SK-N-SH treated with all-trans-retinoic acid at 6 μM for 48 hours (cell line): ENCODE measurements at regions not wholly inside any gene's neighbourhood (a gene's known extent, or its start where the extent isn't known, plus 50 kb on each side); places are given as distances from the start of the nearest gene placed in this dataset.

Experiments
- ATAC-seq: fragments of 200-7000 bp; cut with Tn5 transposase; 3 replicates; pipeline ENCODE4 v1.9.1; 2020; ENCODE audit warnings: mild to moderate bottlenecking, moderate library complexity
- ARNTL ChIP-seq: fragments of 450-650 bp; formaldehyde crosslinking; IDR thresholded peaks from 2 replicates; pipeline ENCODE4 v1.5.0; 2020; ENCODE audit warnings: low read depth, mild to moderate bottlenecking, moderate library complexity, borderline replicate concordance
- BACH2 ChIP-seq: fragments of 250-450 bp; sonication (Bioruptor Pico); IDR thresholded peaks from 2 replicates; pipeline ENCODE4 v1.9.0; 2021; ENCODE audit warnings: mild to moderate bottlenecking, borderline replicate concordance
- ESRRG ChIP-seq: fragments of 250-450 bp; sonication (Bioruptor Pico); IDR thresholded peaks from 2 replicates; pipeline ENCODE4 v1.6.1; 2021; ENCODE audit warnings: mild to moderate bottlenecking
- GLIS3 ChIP-seq: fragments of 250-450 bp; sonication (Bioruptor Pico); IDR thresholded peaks from 2 replicates; pipeline ENCODE4 v1.5.0; 2020; ENCODE audit warnings: mild to moderate bottlenecking, moderate library complexity
- ISL1 ChIP-seq: fragments of 250-450 bp; sonication (Bioruptor Pico); IDR thresholded peaks from 2 replicates; pipeline ENCODE4 v2.1.2; 2022; ENCODE audit warnings: mild to moderate bottlenecking, moderate library complexity
- PPARA ChIP-seq: fragments of 250-450 bp; sonication (Bioruptor Pico); IDR thresholded peaks from 2 replicates; pipeline ENCODE4 v1.5.0; 2020; ENCODE audit warnings: mild to moderate bottlenecking, borderline replicate concordance
- RARB ChIP-seq: fragments of 250-450 bp; sonication (Bioruptor Pico); IDR thresholded peaks from 2 replicates; pipeline ENCODE4 v1.8.0; 2021; ENCODE audit warnings: mild to moderate bottlenecking, moderate library complexity
- TCF4 ChIP-seq: fragments of 250-450 bp; sonication (Bioruptor Pico); IDR thresholded peaks from 2 replicates; pipeline ENCODE4 v1.8.0; 2021; ENCODE audit warnings: mild to moderate bottlenecking, moderate library complexity, borderline replicate concordance
- TOX ChIP-seq: fragments of 250-450 bp; sonication (Bioruptor Pico); IDR thresholded peaks from 2 replicates; pipeline ENCODE4 v1.8.0; 2021; ENCODE audit warnings: mild to moderate bottlenecking, moderate library complexity, borderline replicate concordance
- ZC3H10 ChIP-seq: fragments of 250-450 bp; sonication (Bioruptor Pico); IDR thresholded peaks from 2 replicates; pipeline ENCODE4 v1.5.1; 2021; ENCODE audit warnings: mild to moderate bottlenecking, moderate library complexity
- ZNF565 ChIP-seq: fragments of 450-650 bp; formaldehyde crosslinking; conservative IDR thresholded peaks from 2 replicates; pipeline ENCODE4 v1.5.0; 2020; ENCODE audit warnings: low read depth, mild to moderate bottlenecking, moderate library complexity
- ZNF70 ChIP-seq: fragments of 450-650 bp; formaldehyde crosslinking; IDR thresholded peaks from 2 replicates; pipeline ENCODE4 v1.5.0; 2020; ENCODE audit warnings: mild to moderate bottlenecking, moderate library complexity
- ZNF8 ChIP-seq: fragments of 450-650 bp; formaldehyde crosslinking; IDR thresholded peaks from 2 replicates; pipeline ENCODE4 v1.5.0; 2020; ENCODE audit warnings: mild to moderate bottlenecking, moderate library complexity
- TF ChIP-seq, protein P1 (sequence below): fragments of 250-450 bp; sonication (Bioruptor Pico); IDR thresholded peaks from 2 replicates; pipeline ENCODE4 v1.5.1; 2020; ENCODE audit warnings: low read depth, mild to moderate bottlenecking, moderate library complexity
- TF ChIP-seq, protein P2 (sequence below): fragments of 250-450 bp; sonication (Bioruptor Pico); IDR thresholded peaks from 2 replicates; pipeline ENCODE4 v1.8.0; 2020; ENCODE audit warnings: mild to moderate bottlenecking, moderate library complexity, borderline replicate concordance
- TF ChIP-seq, protein P3 (sequence below): fragments of 250-450 bp; sonication (Bioruptor Pico); IDR thresholded peaks from 2 replicates; pipeline ENCODE4 v1.8.0; 2021; ENCODE audit warnings: low read depth, mild to moderate bottlenecking, moderate library complexity, borderline replicate concordance
- TF ChIP-seq, protein P4 (sequence below): fragments of 250-450 bp; sonication (Bioruptor Pico); IDR thresholded peaks from 2 replicates; pipeline ENCODE4 v1.5.0; 2020; ENCODE audit warnings: mild to moderate bottlenecking, moderate library complexity
- TF ChIP-seq, protein P5 (sequence below): fragments of 250-450 bp; sonication (Bioruptor Pico); IDR thresholded peaks from 2 replicates; pipeline ENCODE4 v1.5.1; 2021; ENCODE audit warnings: mild to moderate bottlenecking, moderate library complexity

DNA sequence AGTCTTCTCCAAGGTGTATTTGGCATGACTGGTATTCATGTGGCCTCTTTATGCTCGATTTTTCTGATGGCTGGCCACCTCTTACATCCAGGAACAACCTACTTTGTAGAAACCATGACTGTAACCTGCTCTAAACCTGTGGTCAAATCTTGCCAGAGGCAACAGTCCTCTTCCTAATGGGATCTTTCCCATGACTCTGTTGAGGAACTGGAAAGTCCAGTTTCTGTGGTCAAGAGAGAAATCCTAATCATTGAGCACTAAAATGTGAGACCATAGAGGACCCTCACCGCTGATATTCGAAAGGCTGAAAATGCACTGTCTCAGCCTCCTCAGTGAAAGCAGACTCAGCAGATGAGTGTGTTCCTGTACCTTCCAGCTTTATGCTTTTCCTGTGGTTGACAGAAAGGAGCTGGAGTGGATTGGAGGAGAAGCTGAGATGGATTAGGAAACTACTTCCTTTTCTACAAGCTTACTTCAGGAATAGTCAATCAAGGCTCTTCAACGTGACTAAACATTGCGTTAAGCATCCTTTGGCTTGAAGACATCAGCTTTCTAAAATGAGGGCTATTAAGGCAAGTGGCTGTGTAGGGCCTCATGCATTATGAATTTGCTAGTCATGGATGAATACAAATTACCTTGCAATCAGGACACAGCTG is 69.7 kb upstream of the DAPK1 start:
- no peak for ATAC-seq
- TF ChIP-seq ZNF565 (CRISPR knock-in tag), result no peak
- no peak for TF ChIP-seq ZNF70 (CRISPR knock-in tag)
- TF ChIP-seq BACH2 (CRISPR knock-in tag), result no peak
- TF ChIP-seq TCF4 (CRISPR knock-in tag), result no peak
- TF ChIP-seq, protein P1, sequence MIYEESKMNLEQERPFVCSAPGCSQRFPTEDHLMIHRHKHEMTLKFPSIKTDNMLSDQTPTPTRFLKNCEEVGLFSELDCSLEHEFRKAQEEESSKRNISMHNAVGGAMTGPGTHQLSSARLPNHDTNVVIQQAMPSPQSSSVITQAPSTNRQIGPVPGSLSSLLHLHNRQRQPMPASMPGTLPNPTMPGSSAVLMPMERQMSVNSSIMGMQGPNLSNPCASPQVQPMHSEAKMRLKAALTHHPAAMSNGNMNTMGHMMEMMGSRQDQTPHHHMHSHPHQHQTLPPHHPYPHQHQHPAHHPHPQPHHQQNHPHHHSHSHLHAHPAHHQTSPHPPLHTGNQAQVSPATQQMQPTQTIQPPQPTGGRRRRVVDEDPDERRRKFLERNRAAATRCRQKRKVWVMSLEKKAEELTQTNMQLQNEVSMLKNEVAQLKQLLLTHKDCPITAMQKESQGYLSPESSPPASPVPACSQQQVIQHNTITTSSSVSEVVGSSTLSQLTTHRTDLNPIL (CRISPR knock-in tag), result no peak
- TF ChIP-seq, protein P2, sequence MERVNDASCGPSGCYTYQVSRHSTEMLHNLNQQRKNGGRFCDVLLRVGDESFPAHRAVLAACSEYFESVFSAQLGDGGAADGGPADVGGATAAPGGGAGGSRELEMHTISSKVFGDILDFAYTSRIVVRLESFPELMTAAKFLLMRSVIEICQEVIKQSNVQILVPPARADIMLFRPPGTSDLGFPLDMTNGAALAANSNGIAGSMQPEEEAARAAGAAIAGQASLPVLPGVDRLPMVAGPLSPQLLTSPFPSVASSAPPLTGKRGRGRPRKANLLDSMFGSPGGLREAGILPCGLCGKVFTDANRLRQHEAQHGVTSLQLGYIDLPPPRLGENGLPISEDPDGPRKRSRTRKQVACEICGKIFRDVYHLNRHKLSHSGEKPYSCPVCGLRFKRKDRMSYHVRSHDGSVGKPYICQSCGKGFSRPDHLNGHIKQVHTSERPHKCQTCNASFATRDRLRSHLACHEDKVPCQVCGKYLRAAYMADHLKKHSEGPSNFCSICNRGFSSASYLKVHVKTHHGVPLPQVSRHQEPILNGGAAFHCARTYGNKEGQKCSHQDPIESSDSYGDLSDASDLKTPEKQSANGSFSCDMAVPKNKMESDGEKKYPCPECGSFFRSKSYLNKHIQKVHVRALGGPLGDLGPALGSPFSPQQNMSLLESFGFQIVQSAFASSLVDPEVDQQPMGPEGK (CRISPR knock-in tag), result no peak
- TF ChIP-seq ZNF8 (CRISPR knock-in tag), result no peak
- TF ChIP-seq, protein P3, sequence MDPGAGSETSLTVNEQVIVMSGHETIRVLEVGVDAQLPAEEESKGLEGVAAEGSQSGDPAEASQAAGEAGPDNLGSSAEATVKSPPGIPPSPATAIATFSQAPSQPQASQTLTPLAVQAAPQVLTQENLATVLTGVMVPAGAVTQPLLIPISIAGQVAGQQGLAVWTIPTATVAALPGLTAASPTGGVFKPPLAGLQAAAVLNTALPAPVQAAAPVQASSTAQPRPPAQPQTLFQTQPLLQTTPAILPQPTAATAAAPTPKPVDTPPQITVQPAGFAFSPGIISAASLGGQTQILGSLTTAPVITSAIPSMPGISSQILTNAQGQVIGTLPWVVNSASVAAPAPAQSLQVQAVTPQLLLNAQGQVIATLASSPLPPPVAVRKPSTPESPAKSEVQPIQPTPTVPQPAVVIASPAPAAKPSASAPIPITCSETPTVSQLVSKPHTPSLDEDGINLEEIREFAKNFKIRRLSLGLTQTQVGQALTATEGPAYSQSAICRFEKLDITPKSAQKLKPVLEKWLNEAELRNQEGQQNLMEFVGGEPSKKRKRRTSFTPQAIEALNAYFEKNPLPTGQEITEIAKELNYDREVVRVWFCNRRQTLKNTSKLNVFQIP, result no peak
- TF ChIP-seq, all 23 proteins: peak for 0

DNA sequence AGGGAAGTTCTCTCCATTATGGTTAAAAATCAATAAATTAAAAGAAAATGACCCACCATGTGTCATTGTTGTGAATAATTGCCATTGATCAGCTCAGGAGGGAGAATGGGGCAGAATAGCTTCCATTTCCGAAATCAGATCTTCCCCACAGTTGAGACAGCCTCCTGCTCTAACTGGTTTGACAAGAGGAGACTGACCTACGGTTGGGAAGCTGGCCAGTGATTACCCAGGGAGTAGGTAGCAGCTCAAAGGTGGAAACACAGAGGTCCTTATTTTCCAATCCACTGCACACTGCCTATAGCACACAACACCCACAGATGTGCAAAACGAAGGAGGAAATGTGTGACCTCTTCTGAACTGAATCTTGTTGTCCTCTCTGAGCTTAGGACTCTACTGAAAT is 69.0 kb upstream of the DAPK1 start:
- no peak for ATAC-seq
- TF ChIP-seq, protein P3, result no peak
- TF ChIP-seq, protein P4, sequence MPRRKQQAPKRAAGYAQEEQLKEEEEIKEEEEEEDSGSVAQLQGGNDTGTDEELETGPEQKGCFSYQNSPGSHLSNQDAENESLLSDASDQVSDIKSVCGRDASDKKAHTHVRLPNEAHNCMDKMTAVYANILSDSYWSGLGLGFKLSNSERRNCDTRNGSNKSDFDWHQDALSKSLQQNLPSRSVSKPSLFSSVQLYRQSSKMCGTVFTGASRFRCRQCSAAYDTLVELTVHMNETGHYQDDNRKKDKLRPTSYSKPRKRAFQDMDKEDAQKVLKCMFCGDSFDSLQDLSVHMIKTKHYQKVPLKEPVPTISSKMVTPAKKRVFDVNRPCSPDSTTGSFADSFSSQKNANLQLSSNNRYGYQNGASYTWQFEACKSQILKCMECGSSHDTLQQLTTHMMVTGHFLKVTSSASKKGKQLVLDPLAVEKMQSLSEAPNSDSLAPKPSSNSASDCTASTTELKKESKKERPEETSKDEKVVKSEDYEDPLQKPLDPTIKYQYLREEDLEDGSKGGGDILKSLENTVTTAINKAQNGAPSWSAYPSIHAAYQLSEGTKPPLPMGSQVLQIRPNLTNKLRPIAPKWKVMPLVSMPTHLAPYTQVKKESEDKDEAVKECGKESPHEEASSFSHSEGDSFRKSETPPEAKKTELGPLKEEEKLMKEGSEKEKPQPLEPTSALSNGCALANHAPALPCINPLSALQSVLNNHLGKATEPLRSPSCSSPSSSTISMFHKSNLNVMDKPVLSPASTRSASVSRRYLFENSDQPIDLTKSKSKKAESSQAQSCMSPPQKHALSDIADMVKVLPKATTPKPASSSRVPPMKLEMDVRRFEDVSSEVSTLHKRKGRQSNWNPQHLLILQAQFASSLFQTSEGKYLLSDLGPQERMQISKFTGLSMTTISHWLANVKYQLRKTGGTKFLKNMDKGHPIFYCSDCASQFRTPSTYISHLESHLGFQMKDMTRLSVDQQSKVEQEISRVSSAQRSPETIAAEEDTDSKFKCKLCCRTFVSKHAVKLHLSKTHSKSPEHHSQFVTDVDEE (CRISPR knock-in tag), result no peak
- TF ChIP-seq TCF4 (CRISPR knock-in tag) (no peak), RARB (no peak), ESRRG (CRISPR knock-in tag) (no peak), TOX (CRISPR knock-in tag) (no peak), GLIS3 (no peak), ZNF70 (CRISPR knock-in tag) (no peak), BACH2 (CRISPR knock-in tag) (no peak)

DNA sequence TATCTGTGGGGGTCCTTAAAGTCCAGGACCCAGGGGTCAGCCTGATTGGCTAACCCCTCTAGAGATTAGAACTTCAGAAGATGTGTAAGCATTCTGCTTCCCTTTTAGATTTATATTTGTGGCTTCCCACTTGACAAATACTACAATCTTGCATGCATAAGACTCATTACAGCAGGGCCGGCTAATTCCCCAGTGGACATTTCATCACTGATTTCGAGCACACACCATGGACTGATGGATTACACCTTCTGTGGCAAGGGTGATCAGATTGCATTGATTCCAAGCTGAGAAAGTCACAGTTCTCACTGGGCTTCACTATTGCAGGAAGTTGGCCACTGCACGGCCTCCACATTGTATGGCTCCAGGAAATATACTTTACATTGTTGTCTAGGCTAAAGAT is 65.8 kb upstream of the DAPK1 start:
- TF ChIP-seq ISL1, result no peak
- no peak for TF ChIP-seq ARNTL (CRISPR knock-in tag)
- no peak for TF ChIP-seq ESRRG (CRISPR knock-in tag)
- TF ChIP-seq, protein P3, result no peak
- no peak for TF ChIP-seq PPARA
- no peak for TF ChIP-seq ZNF70 (CRISPR knock-in tag)
- no peak for TF ChIP-seq ZC3H10 (CRISPR knock-in tag)
- TF ChIP-seq, protein P4 (CRISPR knock-in tag), result no peak
- TF ChIP-seq, protein P5, sequence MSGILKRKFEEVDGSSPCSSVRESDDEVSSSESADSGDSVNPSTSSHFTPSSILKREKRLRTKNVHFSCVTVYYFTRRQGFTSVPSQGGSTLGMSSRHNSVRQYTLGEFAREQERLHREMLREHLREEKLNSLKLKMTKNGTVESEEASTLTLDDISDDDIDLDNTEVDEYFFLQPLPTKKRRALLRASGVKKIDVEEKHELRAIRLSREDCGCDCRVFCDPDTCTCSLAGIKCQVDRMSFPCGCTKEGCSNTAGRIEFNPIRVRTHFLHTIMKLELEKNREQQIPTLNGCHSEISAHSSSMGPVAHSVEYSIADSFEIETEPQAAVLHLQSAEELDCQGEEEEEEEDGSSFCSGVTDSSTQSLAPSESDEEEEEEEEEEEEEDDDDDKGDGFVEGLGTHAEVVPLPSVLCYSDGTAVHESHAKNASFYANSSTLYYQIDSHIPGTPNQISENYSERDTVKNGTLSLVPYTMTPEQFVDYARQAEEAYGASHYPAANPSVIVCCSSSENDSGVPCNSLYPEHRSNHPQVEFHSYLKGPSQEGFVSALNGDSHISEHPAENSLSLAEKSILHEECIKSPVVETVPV (CRISPR knock-in tag), result no peak
- no peak for ATAC-seq
